ENCODE measurements at regions not wholly inside any gene's neighbourhood (a gene's known extent, or its start where the extent isn't known, plus 50 kb on each side); places are given as distances from the start of the nearest gene placed in this dataset.

DNA sequence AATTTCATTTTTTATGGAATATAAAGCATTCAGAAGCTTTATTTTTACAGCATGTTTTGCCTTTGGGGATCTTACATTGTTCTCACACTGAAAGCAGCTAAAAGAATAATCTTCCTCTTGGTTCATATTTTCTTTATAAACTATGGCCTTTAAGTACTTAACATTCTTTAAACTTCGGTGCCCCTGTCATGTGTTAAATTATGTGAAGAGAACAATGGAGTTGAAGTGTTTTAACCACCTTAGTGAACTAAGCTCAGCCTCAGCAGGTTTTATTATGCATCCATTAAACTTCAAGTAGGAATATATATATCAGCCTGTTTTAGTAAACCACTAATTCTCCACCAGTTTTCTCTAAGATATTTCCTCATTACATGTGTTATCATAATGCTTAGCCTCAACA, 371.4 kb upstream of the CDH18 start:
- TF ChIP-seq, protein P1, sequence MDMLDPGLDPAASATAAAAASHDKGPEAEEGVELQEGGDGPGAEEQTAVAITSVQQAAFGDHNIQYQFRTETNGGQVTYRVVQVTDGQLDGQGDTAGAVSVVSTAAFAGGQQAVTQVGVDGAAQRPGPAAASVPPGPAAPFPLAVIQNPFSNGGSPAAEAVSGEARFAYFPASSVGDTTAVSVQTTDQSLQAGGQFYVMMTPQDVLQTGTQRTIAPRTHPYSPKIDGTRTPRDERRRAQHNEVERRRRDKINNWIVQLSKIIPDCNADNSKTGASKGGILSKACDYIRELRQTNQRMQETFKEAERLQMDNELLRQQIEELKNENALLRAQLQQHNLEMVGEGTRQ (IDR thresholded peaks at IDR 0.05; ENCODE audit: borderline replicate concordance, low read depth, low read length): no peak
- TF ChIP-seq, protein P2, sequence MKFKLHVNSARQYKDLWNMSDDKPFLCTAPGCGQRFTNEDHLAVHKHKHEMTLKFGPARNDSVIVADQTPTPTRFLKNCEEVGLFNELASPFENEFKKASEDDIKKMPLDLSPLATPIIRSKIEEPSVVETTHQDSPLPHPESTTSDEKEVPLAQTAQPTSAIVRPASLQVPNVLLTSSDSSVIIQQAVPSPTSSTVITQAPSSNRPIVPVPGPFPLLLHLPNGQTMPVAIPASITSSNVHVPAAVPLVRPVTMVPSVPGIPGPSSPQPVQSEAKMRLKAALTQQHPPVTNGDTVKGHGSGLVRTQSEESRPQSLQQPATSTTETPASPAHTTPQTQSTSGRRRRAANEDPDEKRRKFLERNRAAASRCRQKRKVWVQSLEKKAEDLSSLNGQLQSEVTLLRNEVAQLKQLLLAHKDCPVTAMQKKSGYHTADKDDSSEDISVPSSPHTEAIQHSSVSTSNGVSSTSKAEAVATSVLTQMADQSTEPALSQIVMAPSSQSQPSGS (IDR thresholded peaks at IDR 0.05; ENCODE audit: low read length): no peak
- TF ChIP-seq POLR2A (IDR thresholded peaks at IDR 0.05; ENCODE audit: low read depth, low read length) (no peak), EZH2 (IDR thresholded peaks at IDR 0.05; ENCODE audit: borderline replicate concordance, control insufficient read depth, low read depth, low read length) (no peak), SP1 (IDR thresholded peaks at IDR 0.05; ENCODE audit: low read depth, low read length) (no peak), ZNF274 (IDR thresholded peaks at IDR 0.05; ENCODE audit: insufficient read depth, insufficient read length) (no peak), CHD2 (IDR thresholded peaks at IDR 0.05; ENCODE audit: borderline replicate concordance, low read depth, low read length) (no peak), MXI1 (IDR thresholded peaks at IDR 0.05; ENCODE audit: low read depth, low read length) (no peak), EP300 (IDR thresholded peaks at IDR 0.05; ENCODE audit: borderline replicate concordance in 1 of 2, control insufficient read depth in 1 of 2, low read depth in 2 of 2, low read length in 2 of 2) (no peak), RCOR1 (conservative IDR thresholded peaks at IDR 0.05; ENCODE audit: low read depth, low read length) (no peak), SPI1 (IDR thresholded peaks at IDR 0.05; ENCODE audit: borderline replicate concordance, insufficient read depth, low read depth, low read length) (no peak)
- TF ChIP-seq, protein P3, sequence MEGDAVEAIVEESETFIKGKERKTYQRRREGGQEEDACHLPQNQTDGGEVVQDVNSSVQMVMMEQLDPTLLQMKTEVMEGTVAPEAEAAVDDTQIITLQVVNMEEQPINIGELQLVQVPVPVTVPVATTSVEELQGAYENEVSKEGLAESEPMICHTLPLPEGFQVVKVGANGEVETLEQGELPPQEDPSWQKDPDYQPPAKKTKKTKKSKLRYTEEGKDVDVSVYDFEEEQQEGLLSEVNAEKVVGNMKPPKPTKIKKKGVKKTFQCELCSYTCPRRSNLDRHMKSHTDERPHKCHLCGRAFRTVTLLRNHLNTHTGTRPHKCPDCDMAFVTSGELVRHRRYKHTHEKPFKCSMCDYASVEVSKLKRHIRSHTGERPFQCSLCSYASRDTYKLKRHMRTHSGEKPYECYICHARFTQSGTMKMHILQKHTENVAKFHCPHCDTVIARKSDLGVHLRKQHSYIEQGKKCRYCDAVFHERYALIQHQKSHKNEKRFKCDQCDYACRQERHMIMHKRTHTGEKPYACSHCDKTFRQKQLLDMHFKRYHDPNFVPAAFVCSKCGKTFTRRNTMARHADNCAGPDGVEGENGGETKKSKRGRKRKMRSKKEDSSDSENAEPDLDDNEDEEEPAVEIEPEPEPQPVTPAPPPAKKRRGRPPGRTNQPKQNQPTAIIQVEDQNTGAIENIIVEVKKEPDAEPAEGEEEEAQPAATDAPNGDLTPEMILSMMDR (IDR thresholded peaks at IDR 0.05 in 2 of 3, conservative IDR thresholded peaks at IDR 0.05 in 1 of 3; ENCODE audit: control insufficient read depth in 2 of 3, extremely low read depth in 1 of 3, insufficient read depth in 1 of 3, low read depth in 3 of 3, low read length in 3 of 3): no peak
- TF ChIP-seq, protein P4, sequence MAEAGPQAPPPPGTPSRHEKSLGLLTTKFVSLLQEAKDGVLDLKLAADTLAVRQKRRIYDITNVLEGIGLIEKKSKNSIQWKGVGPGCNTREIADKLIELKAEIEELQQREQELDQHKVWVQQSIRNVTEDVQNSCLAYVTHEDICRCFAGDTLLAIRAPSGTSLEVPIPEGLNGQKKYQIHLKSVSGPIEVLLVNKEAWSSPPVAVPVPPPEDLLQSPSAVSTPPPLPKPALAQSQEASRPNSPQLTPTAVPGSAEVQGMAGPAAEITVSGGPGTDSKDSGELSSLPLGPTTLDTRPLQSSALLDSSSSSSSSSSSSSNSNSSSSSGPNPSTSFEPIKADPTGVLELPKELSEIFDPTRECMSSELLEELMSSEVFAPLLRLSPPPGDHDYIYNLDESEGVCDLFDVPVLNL (IDR thresholded peaks at IDR 0.05; ENCODE audit: low read depth, low read length): no peak
- TF ChIP-seq, protein P5, sequence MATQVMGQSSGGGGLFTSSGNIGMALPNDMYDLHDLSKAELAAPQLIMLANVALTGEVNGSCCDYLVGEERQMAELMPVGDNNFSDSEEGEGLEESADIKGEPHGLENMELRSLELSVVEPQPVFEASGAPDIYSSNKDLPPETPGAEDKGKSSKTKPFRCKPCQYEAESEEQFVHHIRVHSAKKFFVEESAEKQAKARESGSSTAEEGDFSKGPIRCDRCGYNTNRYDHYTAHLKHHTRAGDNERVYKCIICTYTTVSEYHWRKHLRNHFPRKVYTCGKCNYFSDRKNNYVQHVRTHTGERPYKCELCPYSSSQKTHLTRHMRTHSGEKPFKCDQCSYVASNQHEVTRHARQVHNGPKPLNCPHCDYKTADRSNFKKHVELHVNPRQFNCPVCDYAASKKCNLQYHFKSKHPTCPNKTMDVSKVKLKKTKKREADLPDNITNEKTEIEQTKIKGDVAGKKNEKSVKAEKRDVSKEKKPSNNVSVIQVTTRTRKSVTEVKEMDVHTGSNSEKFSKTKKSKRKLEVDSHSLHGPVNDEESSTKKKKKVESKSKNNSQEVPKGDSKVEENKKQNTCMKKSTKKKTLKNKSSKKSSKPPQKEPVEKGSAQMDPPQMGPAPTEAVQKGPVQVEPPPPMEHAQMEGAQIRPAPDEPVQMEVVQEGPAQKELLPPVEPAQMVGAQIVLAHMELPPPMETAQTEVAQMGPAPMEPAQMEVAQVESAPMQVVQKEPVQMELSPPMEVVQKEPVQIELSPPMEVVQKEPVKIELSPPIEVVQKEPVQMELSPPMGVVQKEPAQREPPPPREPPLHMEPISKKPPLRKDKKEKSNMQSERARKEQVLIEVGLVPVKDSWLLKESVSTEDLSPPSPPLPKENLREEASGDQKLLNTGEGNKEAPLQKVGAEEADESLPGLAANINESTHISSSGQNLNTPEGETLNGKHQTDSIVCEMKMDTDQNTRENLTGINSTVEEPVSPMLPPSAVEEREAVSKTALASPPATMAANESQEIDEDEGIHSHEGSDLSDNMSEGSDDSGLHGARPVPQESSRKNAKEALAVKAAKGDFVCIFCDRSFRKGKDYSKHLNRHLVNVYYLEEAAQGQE (IDR thresholded peaks at IDR 0.05; ENCODE audit: low read depth, low read length): no peak

Data from GM12878 (cell line).